ENCODE measurements at regions not wholly inside any gene's neighbourhood (a gene's known extent, or its start where the extent isn't known, plus 50 kb on each side); places are given as distances from the start of the nearest gene placed in this dataset.

- no peaks in the 10 kb centered on the region for H3K4me1 ChIP-seq (ENCODE audit: insufficient read depth, low read length, poor library complexity, severe bottlenecking)
- no peaks in the 10 kb centered on the region for H3K27me3 ChIP-seq (ENCODE audit: insufficient read depth, low read length, poor library complexity, severe bottlenecking)
- no peaks in the 10 kb centered on the region for H4K20me1 ChIP-seq (ENCODE audit: insufficient read depth, low read length, poor library complexity, severe bottlenecking)
- H3K79me2 ChIP-seq (ENCODE audit: insufficient read depth, low read length) = no peaks in the 10 kb centered on the region
- TF ChIP-seq EZH2phosphoT487 (IDR thresholded peaks at IDR 0.05; ENCODE audit: borderline replicate concordance) (no peak), CTCF (conservative IDR thresholded peaks at IDR 0.05; ENCODE audit: low read length) (no peak)
- no peaks in the 10 kb centered on the region for H3K9me3 ChIP-seq (ENCODE audit: insufficient read depth, low read depth, low read length)
- no peaks in the 10 kb centered on the region for H3F3A ChIP-seq (ENCODE audit: low read depth)
- no peaks in the 10 kb centered on the region for H3K36me3 ChIP-seq (ENCODE audit: insufficient read depth, low read length)
- H3K4me2 ChIP-seq (ENCODE audit: low read depth, low read length, poor library complexity, severe bottlenecking) = no peak overlapping the region
- no peak overlapping the region for H3K9ac ChIP-seq (ENCODE audit: low read depth, low read length, poor library complexity, severe bottlenecking)
- H3K4me3 ChIP-seq (ENCODE audit: low read length, poor library complexity, severe bottlenecking) = no peak overlapping the region
- no peaks in the 10 kb centered on the region for H3K9me2 ChIP-seq (replicated peaks; ENCODE audit: low read depth, low read length)
- H2AFZ ChIP-seq (ENCODE audit: low read length) = no peak overlapping the region
These were observed 52.1 kb upstream of the PAPPA start for GRCh38 chr9:116101516-116101915.

GRCh38 chr9:116102596-116102995 is 51.0 kb upstream of the PAPPA start:
- H3K9me2 ChIP-seq (replicated peaks; ENCODE audit: low read depth, low read length) = no peaks in the 10 kb centered on the region
- H3K9me3 ChIP-seq (ENCODE audit: insufficient read depth, low read depth, low read length) = no peaks in the 10 kb centered on the region
- no peaks in the 10 kb centered on the region for H3K27me3 ChIP-seq (ENCODE audit: insufficient read depth, low read length, poor library complexity, severe bottlenecking)
- no peaks in the 10 kb centered on the region for H3F3A ChIP-seq (ENCODE audit: low read depth)
- no peak overlapping the region for H3K4me2 ChIP-seq (ENCODE audit: low read depth, low read length, poor library complexity, severe bottlenecking)
- H3K79me2 ChIP-seq (ENCODE audit: insufficient read depth, low read length) = no peaks in the 10 kb centered on the region
- H4K20me1 ChIP-seq (ENCODE audit: insufficient read depth, low read length, poor library complexity, severe bottlenecking) = no peaks in the 10 kb centered on the region
- H2AFZ ChIP-seq (ENCODE audit: low read length) = no peak overlapping the region
- no peak overlapping the region for H3K9ac ChIP-seq (ENCODE audit: low read depth, low read length, poor library complexity, severe bottlenecking)
- no peak overlapping the region for H3K4me3 ChIP-seq (ENCODE audit: low read length, poor library complexity, severe bottlenecking)
- H3K4me1 ChIP-seq (ENCODE audit: insufficient read depth, low read length, poor library complexity, severe bottlenecking) = no peaks in the 10 kb centered on the region
- no peak for TF ChIP-seq CTCF (conservative IDR thresholded peaks at IDR 0.05; ENCODE audit: low read length)
- TF ChIP-seq EZH2phosphoT487 (IDR thresholded peaks at IDR 0.05; ENCODE audit: borderline replicate concordance) = no peak
- H3K36me3 ChIP-seq (ENCODE audit: insufficient read depth, low read length) = no peaks in the 10 kb centered on the region

Data from Loucy (cell line).